ENCODE measurements at regions not wholly inside any gene's neighbourhood (a gene's known extent, or its start where the extent isn't known, plus 50 kb on each side); places are given as distances from the start of the nearest gene placed in this dataset.
"Not testable (repeated sequence)": the region's sequence is repeated elsewhere in the genome, so short reads cannot be mapped to it uniquely, and the experiment has no call there.

DNA sequence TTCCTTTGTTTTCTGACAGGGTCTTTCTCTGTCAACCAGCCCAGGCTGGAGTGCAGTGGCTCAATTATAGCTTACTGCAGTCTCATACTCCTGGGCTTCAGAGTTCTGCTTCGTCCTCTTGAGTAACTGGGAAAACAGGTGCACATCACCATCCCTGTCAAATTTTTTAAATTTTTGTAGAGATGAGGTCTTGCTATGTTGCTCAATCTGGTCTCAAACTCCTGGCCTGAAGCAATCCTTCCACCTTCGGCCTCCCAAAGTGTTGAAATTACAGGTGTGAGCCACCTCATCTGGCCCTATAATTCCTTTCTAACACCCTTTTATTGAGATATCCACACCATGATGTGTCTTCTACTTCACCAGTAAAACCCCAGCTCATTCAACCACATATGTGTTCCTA is 341.6 kb upstream of the PCSK5 start:
- Histone ChIP-seq H2AFZ (ENCODE audit: low read length) (no peak overlapping the region), H3K4me3 (ENCODE audit: low read length, poor library complexity, severe bottlenecking) (no peak overlapping the region), H3K9me3 (ENCODE audit: insufficient read depth, low read depth, low read length) (no peaks in the 10 kb centered on the region), H3K4me1 (ENCODE audit: insufficient read depth, low read length, poor library complexity, severe bottlenecking) (no peaks in the 10 kb centered on the region), H3K9me2 (replicated peaks; ENCODE audit: low read depth, low read length) (no peaks in the 10 kb centered on the region), H3K4me2 (ENCODE audit: low read depth, low read length, poor library complexity, severe bottlenecking) (no peak overlapping the region), H3K79me2 (ENCODE audit: insufficient read depth, low read length) (no peaks in the 10 kb centered on the region), H3K27me3 (ENCODE audit: insufficient read depth, low read length, poor library complexity, severe bottlenecking) (no peaks in the 10 kb centered on the region), H3K36me3 (ENCODE audit: insufficient read depth, low read length) (no peaks in the 10 kb centered on the region), H3F3A (ENCODE audit: low read depth) (no peaks in the 10 kb centered on the region), H3K9ac (ENCODE audit: low read depth, low read length, poor library complexity, severe bottlenecking) (no peak overlapping the region), H4K20me1 (ENCODE audit: insufficient read depth, low read length, poor library complexity, severe bottlenecking) (no peaks in the 10 kb centered on the region)
- no peak for TF ChIP-seq EZH2phosphoT487 (IDR thresholded peaks at IDR 0.05; ENCODE audit: borderline replicate concordance)
- TF ChIP-seq, protein P1, sequence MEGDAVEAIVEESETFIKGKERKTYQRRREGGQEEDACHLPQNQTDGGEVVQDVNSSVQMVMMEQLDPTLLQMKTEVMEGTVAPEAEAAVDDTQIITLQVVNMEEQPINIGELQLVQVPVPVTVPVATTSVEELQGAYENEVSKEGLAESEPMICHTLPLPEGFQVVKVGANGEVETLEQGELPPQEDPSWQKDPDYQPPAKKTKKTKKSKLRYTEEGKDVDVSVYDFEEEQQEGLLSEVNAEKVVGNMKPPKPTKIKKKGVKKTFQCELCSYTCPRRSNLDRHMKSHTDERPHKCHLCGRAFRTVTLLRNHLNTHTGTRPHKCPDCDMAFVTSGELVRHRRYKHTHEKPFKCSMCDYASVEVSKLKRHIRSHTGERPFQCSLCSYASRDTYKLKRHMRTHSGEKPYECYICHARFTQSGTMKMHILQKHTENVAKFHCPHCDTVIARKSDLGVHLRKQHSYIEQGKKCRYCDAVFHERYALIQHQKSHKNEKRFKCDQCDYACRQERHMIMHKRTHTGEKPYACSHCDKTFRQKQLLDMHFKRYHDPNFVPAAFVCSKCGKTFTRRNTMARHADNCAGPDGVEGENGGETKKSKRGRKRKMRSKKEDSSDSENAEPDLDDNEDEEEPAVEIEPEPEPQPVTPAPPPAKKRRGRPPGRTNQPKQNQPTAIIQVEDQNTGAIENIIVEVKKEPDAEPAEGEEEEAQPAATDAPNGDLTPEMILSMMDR (conservative IDR thresholded peaks at IDR 0.05; ENCODE audit: low read length), result no peak

DNA sequence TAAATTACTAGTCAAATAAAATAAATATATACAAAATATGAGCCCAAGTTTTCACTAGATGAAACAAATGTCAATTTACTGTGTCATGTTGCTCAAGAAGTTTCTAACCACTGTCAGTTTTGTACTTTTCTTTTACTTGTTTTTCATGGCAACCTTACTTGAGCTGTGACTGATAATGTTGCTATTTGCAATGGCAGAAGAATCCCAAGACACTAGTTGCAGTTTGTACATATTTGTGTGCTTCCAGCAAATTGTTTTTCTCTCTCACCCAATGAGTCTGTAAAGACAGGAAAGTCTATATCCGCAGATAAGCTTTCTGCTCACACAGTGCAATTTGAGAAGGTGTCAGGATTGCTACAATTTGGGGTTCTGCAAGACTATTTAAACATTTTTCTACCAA is 338.6 kb upstream of the PCSK5 start:
- Histone ChIP-seq H3K9ac (ENCODE audit: low read depth, low read length, poor library complexity, severe bottlenecking) (no peak overlapping the region), H2AFZ (ENCODE audit: low read length) (no peak overlapping the region), H3K79me2 (ENCODE audit: insufficient read depth, low read length) (no peaks in the 10 kb centered on the region), H3K4me2 (ENCODE audit: low read depth, low read length, poor library complexity, severe bottlenecking) (no peak overlapping the region), H3K9me3 (ENCODE audit: insufficient read depth, low read depth, low read length) (no peaks in the 10 kb centered on the region), H3K4me1 (ENCODE audit: insufficient read depth, low read length, poor library complexity, severe bottlenecking) (no peaks in the 10 kb centered on the region), H3K36me3 (ENCODE audit: insufficient read depth, low read length) (no peaks in the 10 kb centered on the region), H3K27me3 (ENCODE audit: insufficient read depth, low read length, poor library complexity, severe bottlenecking) (no peaks in the 10 kb centered on the region), H3K4me3 (ENCODE audit: low read length, poor library complexity, severe bottlenecking) (no peak overlapping the region), H3K9me2 (replicated peaks; ENCODE audit: low read depth, low read length) (no peaks in the 10 kb centered on the region), H4K20me1 (ENCODE audit: insufficient read depth, low read length, poor library complexity, severe bottlenecking) (no peaks in the 10 kb centered on the region), H3F3A (ENCODE audit: low read depth) (no peaks in the 10 kb centered on the region)
- TF ChIP-seq EZH2phosphoT487 (IDR thresholded peaks at IDR 0.05; ENCODE audit: borderline replicate concordance), result no peak
- TF ChIP-seq, protein P1 (conservative IDR thresholded peaks at IDR 0.05; ENCODE audit: low read length), result no peak

DNA sequence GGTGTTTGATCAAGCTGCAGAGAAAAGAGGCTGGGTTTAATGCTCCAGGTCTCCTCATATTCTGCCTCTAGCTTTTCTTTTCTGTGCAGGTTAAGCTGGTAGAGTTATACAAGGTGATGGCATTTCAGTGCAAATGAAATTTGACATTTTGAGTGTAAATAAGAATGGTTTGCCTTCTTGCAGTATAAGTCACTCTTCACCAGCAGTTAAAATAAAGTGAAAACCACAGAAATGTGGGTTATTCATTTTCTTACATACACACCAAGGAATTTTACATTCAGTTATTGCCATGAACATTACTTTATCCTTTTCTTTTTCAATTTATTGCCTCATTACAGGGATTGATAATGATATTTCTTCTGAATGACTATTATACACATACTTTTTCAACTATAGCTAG is 337.5 kb upstream of the PCSK5 start:
- Histone ChIP-seq H3K4me2 (ENCODE audit: low read depth, low read length, poor library complexity, severe bottlenecking) (peak overlapping the region; percentile 29), H3K4me1 (ENCODE audit: insufficient read depth, low read length, poor library complexity, severe bottlenecking) (no peaks in the 10 kb centered on the region), H3K9me3 (ENCODE audit: insufficient read depth, low read depth, low read length) (no peaks in the 10 kb centered on the region), H4K20me1 (ENCODE audit: insufficient read depth, low read length, poor library complexity, severe bottlenecking) (no peaks in the 10 kb centered on the region), H3K27me3 (ENCODE audit: insufficient read depth, low read length, poor library complexity, severe bottlenecking) (no peaks in the 10 kb centered on the region), H2AFZ (ENCODE audit: low read length) (no peak overlapping the region), H3K79me2 (ENCODE audit: insufficient read depth, low read length) (no peaks in the 10 kb centered on the region), H3F3A (ENCODE audit: low read depth) (no peaks in the 10 kb centered on the region), H3K9ac (ENCODE audit: low read depth, low read length, poor library complexity, severe bottlenecking) (no peak overlapping the region), H3K4me3 (ENCODE audit: low read length, poor library complexity, severe bottlenecking) (no peak overlapping the region), H3K9me2 (replicated peaks; ENCODE audit: low read depth, low read length) (no peaks in the 10 kb centered on the region), H3K36me3 (ENCODE audit: insufficient read depth, low read length) (no peaks in the 10 kb centered on the region)
- no peak for TF ChIP-seq EZH2phosphoT487 (IDR thresholded peaks at IDR 0.05; ENCODE audit: borderline replicate concordance)
- TF ChIP-seq, protein P1 (conservative IDR thresholded peaks at IDR 0.05; ENCODE audit: low read length), result no peak

DNA sequence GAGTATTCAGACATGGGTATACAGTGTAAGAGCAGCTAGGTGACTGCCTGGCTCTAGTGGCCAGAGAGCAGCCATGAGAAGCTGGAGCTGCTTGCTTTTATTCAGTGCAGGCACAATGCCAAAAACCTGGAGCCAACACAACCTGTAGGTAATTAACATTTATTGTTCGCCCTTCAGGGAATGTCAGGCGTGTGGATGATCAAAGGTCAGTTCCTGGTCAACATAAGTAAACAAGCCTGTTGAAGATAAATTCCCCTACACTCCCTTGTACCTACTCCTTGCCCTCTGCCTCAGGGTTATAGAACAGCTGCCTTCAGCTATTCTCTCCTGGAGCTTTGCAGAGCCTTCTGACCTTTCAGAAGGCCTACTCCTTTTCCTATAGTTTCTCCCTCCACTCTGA is 323.7 kb upstream of the PCSK5 start:
- not testable (repeated sequence) for H3K4me2 ChIP-seq (ENCODE audit: low read depth, low read length, poor library complexity, severe bottlenecking)

More for the DNA sequence above, 323.7 kb upstream of the PCSK5 start:
- not testable (repeated sequence) for H3K4me3 ChIP-seq (ENCODE audit: low read length, poor library complexity, severe bottlenecking); H3K27me3 ChIP-seq (ENCODE audit: insufficient read depth, low read length, poor library complexity, severe bottlenecking); H3K79me2 ChIP-seq (ENCODE audit: insufficient read depth, low read length); H3F3A ChIP-seq (ENCODE audit: low read depth); H3K9ac ChIP-seq (ENCODE audit: low read depth, low read length, poor library complexity, severe bottlenecking); H3K9me3 ChIP-seq (ENCODE audit: insufficient read depth, low read depth, low read length); H3K36me3 ChIP-seq (ENCODE audit: insufficient read depth, low read length); H3K9me2 ChIP-seq (replicated peaks; ENCODE audit: low read depth, low read length); H4K20me1 ChIP-seq (ENCODE audit: insufficient read depth, low read length, poor library complexity, severe bottlenecking); H3K4me1 ChIP-seq (ENCODE audit: insufficient read depth, low read length, poor library complexity, severe bottlenecking); H2AFZ ChIP-seq (ENCODE audit: low read length)

All from Loucy (cell line).